IMR-90 (cell line): ENCODE measurements at regions not wholly inside any gene's neighbourhood (a gene's known extent, or its start where the extent isn't known, plus 50 kb on each side); places are given as distances from the start of the nearest gene placed in this dataset.

Experiments used
- ATAC-seq: fragments of 200-7000 bp; cut with Tn5 transposase; 2 replicates; pipeline ENCODE4 v1.9.1; 2020; ENCODE audit warnings: low read depth, mild to moderate bottlenecking, moderate library complexity
- BruUV-seq: library from RNA; stranded (reverse); fragments of 400-500 nt; replicated peaks from 2 replicates; lab custom pipeline; 2021; lab: Mats Ljungman, UMichigan
- CTCF ChIA-PET: fragments of 300-600 bp; formaldehyde crosslinking; extraction: SDS; loops from one replicate; lab custom pipeline; 2021; ENCODE audit warnings: antibody characterized with exemption; lab: Yijun Ruan, JAX
- POLR2A ChIA-PET: fragments of 300-600 bp; sonication (Branson Sonifier 250); formaldehyde crosslinking; loops from one replicate; lab custom pipeline; 2022; ENCODE audit warnings: antibody characterized with exemption; ENCODE audit not compliant: unreplicated experiment; lab: Charles Lee
- DNase-seq: peaks from one replicate; pipeline ENCODE4 v3.0.0; 2013
- H2AFZ ChIP-seq: replicated peaks from 2 replicates; pipeline ENCODE3; 2013; ENCODE audit warnings: low read length, mild to moderate bottlenecking; ENCODE audit not compliant: poor library complexity
- H2AK5ac ChIP-seq: 2 replicates; pipeline ENCODE4 v1.6.1; 2013; ENCODE audit warnings: low read depth, low read length, inconsistent platforms
- H2AK9ac ChIP-seq: replicated peaks from 2 replicates; pipeline ENCODE3; 2013; ENCODE audit warnings: mild to moderate bottlenecking, low read depth, low read length, moderate library complexity; ENCODE audit not compliant: poor library complexity
- H2BK120ac ChIP-seq: 2 replicates; pipeline ENCODE4 v1.6.1; 2013; ENCODE audit warnings: low read depth, low read length, inconsistent platforms
- H2BK15ac ChIP-seq: 3 replicates; pipeline ENCODE4 v1.6.1; 2013; ENCODE audit warnings: low read depth, low read length, inconsistent platforms
- H2BK20ac ChIP-seq: 2 replicates; pipeline ENCODE4 v1.6.1; 2013; ENCODE audit warnings: low read depth, mild to moderate bottlenecking, inconsistent platforms, low read length, moderate library complexity
- H2BK5ac ChIP-seq: 2 replicates; pipeline ENCODE4 v1.6.1; 2013; ENCODE audit warnings: mild to moderate bottlenecking, low read depth, low read length, inconsistent platforms; ENCODE audit not compliant: poor library complexity, severe bottlenecking
- H3K14ac ChIP-seq: replicated peaks from 2 replicates; pipeline ENCODE4 v1.6.1; 2013; ENCODE audit warnings: low read depth, low read length, inconsistent platforms
- H3K18ac ChIP-seq: 2 replicates; pipeline ENCODE4 v1.6.1; 2013; ENCODE audit warnings: low read depth, low read length, control low read depth
- H3K23ac ChIP-seq: 2 replicates; pipeline ENCODE4 v1.6.1; 2013; ENCODE audit warnings: low read depth, low read length, inconsistent platforms
- H3K27ac ChIP-seq: 2 replicates; pipeline ENCODE4 v1.5.1; 2013; ENCODE audit warnings: mild to moderate bottlenecking, control low read depth, low read length; ENCODE audit not compliant: insufficient read depth
- H3K27me3 ChIP-seq: 2 replicates; pipeline ENCODE4 v1.6.1; 2013; ENCODE audit warnings: low read length; ENCODE audit not compliant: control insufficient read depth, insufficient read depth
- H3K36me3 ChIP-seq: 2 replicates; pipeline ENCODE4 v1.6.1; 2013; ENCODE audit warnings: low read length, mixed read lengths; ENCODE audit not compliant: control insufficient read depth, insufficient read depth
- H3K4ac ChIP-seq: 2 replicates; pipeline ENCODE4 v1.6.1; 2013; ENCODE audit warnings: low read depth, low read length, inconsistent platforms
- H3K4me1 ChIP-seq: 2 replicates; pipeline ENCODE4 v1.6.1; 2013; ENCODE audit warnings: low read length, mixed read lengths; ENCODE audit not compliant: control insufficient read depth, insufficient read depth
- H3K4me2 ChIP-seq: 2 replicates; pipeline ENCODE4 v1.6.1; 2013; ENCODE audit warnings: low read depth, mild to moderate bottlenecking, control low read depth, low read length, moderate library complexity
- H3K4me3 ChIP-seq: 2 replicates; pipeline ENCODE4 v1.5.1; 2013; ENCODE audit warnings: low read depth, mild to moderate bottlenecking, control low read depth, low read length, moderate library complexity; ENCODE audit not compliant: insufficient read depth
- H3K56ac ChIP-seq: 2 replicates; pipeline ENCODE4 v1.6.1; 2013; ENCODE audit warnings: low read length, inconsistent platforms; ENCODE audit not compliant: insufficient read depth; ENCODE audit errors: extremely low read depth
- H3K79me1 ChIP-seq, 2 experiments: 2 replicates each; pipeline ENCODE4 v1.6.1; 2013; ENCODE audit warnings: low read length in 2 of 2, inconsistent platforms in 1 of 2, low read depth in 1 of 2
- H3K9ac ChIP-seq: 2 replicates; pipeline ENCODE4 v1.6.1; 2013; ENCODE audit warnings: low read depth, low read length, control low read depth
- H3K9me1 ChIP-seq: 2 replicates; pipeline ENCODE4 v1.6.1; 2013; ENCODE audit warnings: low read length, inconsistent platforms; ENCODE audit not compliant: insufficient read depth
- H3K9me3 ChIP-seq: 2 replicates; pipeline ENCODE4 v1.6.1; 2013; ENCODE audit warnings: low read length; ENCODE audit not compliant: control insufficient read depth, insufficient read depth
- H4K20me1 ChIP-seq: 2 replicates; pipeline ENCODE4 v1.6.1; 2013; ENCODE audit warnings: low read length, inconsistent platforms; ENCODE audit not compliant: insufficient read depth
- H4K5ac ChIP-seq: 2 replicates; pipeline ENCODE4 v1.6.1; 2013; ENCODE audit warnings: mild to moderate bottlenecking, low read depth, low read length, control low read depth
- H4K8ac ChIP-seq, 2 experiments: 2 replicates each; pipeline ENCODE4 v1.6.1; 2013; ENCODE audit warnings: low read depth in 2 of 2, low read length in 2 of 2, control low read depth in 1 of 2, inconsistent platforms in 1 of 2
- H4K91ac ChIP-seq: 2 replicates; pipeline ENCODE4 v1.6.1; 2013; ENCODE audit warnings: low read depth, low read length, inconsistent platforms; ENCODE audit not compliant: insufficient read depth
- MAZ ChIP-seq: IDR thresholded peaks from 2 replicates; pipeline ENCODE4 v1.6.1; 2012; ENCODE audit warnings: low read depth, mild to moderate bottlenecking, low read length, improper control_type of control experiment, moderate library complexity, borderline replicate concordance
- MXI1 ChIP-seq: IDR thresholded peaks from 2 replicates; pipeline ENCODE4 v1.6.1; 2012; ENCODE audit warnings: low read depth, mild to moderate bottlenecking, low read length, moderate library complexity, borderline replicate concordance
- NFE2L2 ChIP-seq: fragments of 150-350 bp; IDR thresholded peaks from 2 replicates; pipeline ENCODE4 v1.6.1; 2016; ENCODE audit warnings: low read depth, mild to moderate bottlenecking, low read length
- POLR2A ChIP-seq: IDR thresholded peaks from 2 replicates; pipeline ENCODE4 v1.6.1; 2012; ENCODE audit warnings: mild to moderate bottlenecking, low read depth, low read length
- RCOR1 ChIP-seq: IDR thresholded peaks from 2 replicates; pipeline ENCODE4 v1.6.1; 2012; ENCODE audit warnings: mild to moderate bottlenecking, low read length, improper control_type of control experiment; ENCODE audit not compliant: insufficient replicate concordance
- RFX5 ChIP-seq: IDR thresholded peaks from 2 replicates; pipeline ENCODE4 v1.8.0; 2012; ENCODE audit warnings: low read depth, mild to moderate bottlenecking, low read length, moderate library complexity
- whole genome bisulfite sequencing, 2 experiments: methylation state at CpG; one replicate each; pipeline versions ENCODE4 v1.1.5 to v1.1.7; 2013; ENCODE audit warnings: missing lambda C conversion rate in 2 of 2; ENCODE audit not compliant: insufficient read length in 1 of 2; ENCODE audit errors: extremely low coverage in 2 of 2; 5-methylcytosine and 5-hydroxymethylcytosine counted together
- dilution Hi-C: fragments of 300-500 bp; cut with HindIII; formaldehyde crosslinking; loops from one replicate; pipeline ENCODE4 v1.14.3; 2018; ENCODE audit warnings: low sequenced_read_pairs; ENCODE audit not compliant: unreplicated experiment
- in situ Hi-C: fragments of 300-500 bp; cut with MboI; formaldehyde crosslinking; loops from 3 replicates; pipeline ENCODE4 v1.14.3; 2019; ENCODE audit warnings: low sequenced_read_pairs, inconsistent platforms, mixed read lengths
- intact Hi-C: fragments of 100-400 bp; cut with micrococcal nuclease; formaldehyde crosslinking; loops from 2 replicates; pipeline ENCODE4 v1.10.0; 2022

GRCh38 chr17:74153456-74153810, 50.0 kb upstream of the RPL38 start:
- no peaks in the 10 kb centered on the region for H4K20me1 ChIP-seq
- H2AFZ ChIP-seq = no peak overlapping the region
- WGBS, 2 experiments = 80% methylated on average over 1 of the region's 4 CpGs; no CpG with 5 or more reads in 1 of the 2 experiments
- intact Hi-C loops = no loop called here
- no peak overlapping the region for H2AK5ac ChIP-seq
- POLR2A ChIA-PET = no interaction called here
- CTCF ChIA-PET = no interaction called here
- no peak overlapping the region for H3K14ac ChIP-seq
- H3K27me3 ChIP-seq = no peaks in the 10 kb centered on the region
- no peak overlapping the region for H4K8ac ChIP-seq
- no peak overlapping the region for H2BK20ac ChIP-seq
- H3K79me1 ChIP-seq = no peaks in the 10 kb centered on the region
- in situ Hi-C loops = no loop called here
- H3K4me2 ChIP-seq = no peak overlapping the region
- no peak overlapping the region for H2BK5ac ChIP-seq
- peaks cover 41% of the 10 kb centered on the region for H3K9me3 ChIP-seq
- H4K91ac ChIP-seq = no peak overlapping the region
- DNase-seq (no peak), ATAC-seq (no peak)
- H3K27ac ChIP-seq = no peak overlapping the region
- no peaks in the 10 kb centered on the region for H3K36me3 ChIP-seq
- H2BK15ac ChIP-seq = no peak overlapping the region
- no peak overlapping the region for H3K23ac ChIP-seq
- H3K4ac ChIP-seq = no peak overlapping the region
- no peak overlapping the region for H4K5ac ChIP-seq
- H3K56ac ChIP-seq = no peak overlapping the region
- TF ChIP-seq POLR2A (no peak), MXI1 (no peak), MAZ (no peak), RFX5 (no peak), RCOR1 (no peak), NFE2L2 (no peak)
- dilution Hi-C loops = no loop called here
- no peaks in the 10 kb centered on the region for H3K4me1 ChIP-seq
- H2AK9ac ChIP-seq = no peak overlapping the region
- no peak overlapping the region for H2BK120ac ChIP-seq
- no TSS peak for BruUV-seq
- H3K9me1 ChIP-seq = no peaks in the 10 kb centered on the region
- no peak overlapping the region for H3K9ac ChIP-seq
- no peak overlapping the region for H3K4me3 ChIP-seq
- H3K18ac ChIP-seq = no peak overlapping the region
